Fibroblast of gingiva (primary cell): ENCODE measurements at regions not wholly inside any gene's neighbourhood (a gene's known extent, or its start where the extent isn't known, plus 50 kb on each side); places are given as distances from the start of the nearest gene placed in this dataset.

ENCODE experiments used
- DNase-seq: peaks from one replicate; pipeline ENCODE4 v3.0.0-alpha.2; 2011; ENCODE audit warnings: low read depth

- no peak for DNase-seq
Measured at GRCh38 chr6:169965657-169966311, 214.4 kb downstream of the ERMARD start.

GRCh38 chr6:169965239-169965638 lies 213.8 kb downstream of the ERMARD start:
- DNase-seq = no peak

- DNase-seq = no peak
Measured at GRCh38 chr6:169964486-169965180, 213.2 kb downstream of the ERMARD start.

GRCh38 chr6:169963581-169964297 lies 212.3 kb downstream of the ERMARD start:
- DNase-seq = no peak

- DNase-seq = no peak
Measured at GRCh38 chr6:169962604-169963469, 211.4 kb downstream of the ERMARD start.

- DNase-seq = no peak
Measured at GRCh38 chr6:169961772-169962561, 210.5 kb downstream of the ERMARD start.

- no peak for DNase-seq
Measured at GRCh38 chr6:169960886-169961611, 209.6 kb downstream of the ERMARD start.

GRCh38 chr6:169960521-169960885 lies 209.1 kb downstream of the ERMARD start:
- no peak for DNase-seq

GRCh38 chr6:169960003-169960344 lies 208.6 kb downstream of the ERMARD start:
- no peak for DNase-seq

GRCh38 chr6:169959136-169960002 lies 207.9 kb downstream of the ERMARD start:
- DNase-seq = no peak

GRCh38 chr6:169958510-169958909 lies 207.1 kb downstream of the ERMARD start:
- DNase-seq = no peak

- no peak for DNase-seq
Measured at GRCh38 chr6:169957351-169957963, 206.0 kb downstream of the ERMARD start.

- DNase-seq = no peak
Measured at GRCh38 chr6:169956580-169956979, 205.2 kb downstream of the ERMARD start.

GRCh38 chr6:169955731-169956437 lies 204.5 kb downstream of the ERMARD start:
- no peak for DNase-seq

GRCh38 chr6:169954977-169955376 lies 203.6 kb downstream of the ERMARD start:
- DNase-seq = no peak

- no peak for DNase-seq
Measured at GRCh38 chr6:169953686-169954085, 202.3 kb downstream of the ERMARD start.

GRCh38 chr6:169950558-169950957 lies 199.1 kb downstream of the ERMARD start:
- DNase-seq = peak; percentile 20

- no peak for DNase-seq
Measured at GRCh38 chr6:169949511-169950097, 198.2 kb downstream of the ERMARD start.
